SK-N-SH (cell line): ENCODE measurements at regions not wholly inside any gene's neighbourhood (a gene's known extent, or its start where the extent isn't known, plus 50 kb on each side); places are given as distances from the start of the nearest gene placed in this dataset.

Experiments used
- CTCF ChIA-PET: fragments of 300-600, 350-600 bp; formaldehyde crosslinking; extraction: SDS; loops from one replicate; lab custom pipeline; 2021; lab: Yijun Ruan, JAX
- POLR2A ChIA-PET: fragments of 350-600 bp; sonication (Branson Sonifier 250); formaldehyde crosslinking; extraction: SDS; loops from one replicate; lab custom pipeline; 2020; ENCODE audit warnings: antibody characterized with exemption, inconsistent platforms; lab: Yijun Ruan, JAX
- DNase-seq: peaks from one replicate; pipeline ENCODE4 v3.0.0; 2012
- H2AFZ ChIP-seq: fragments of 200-600 bp; sonication (generic); 2 replicates; pipeline ENCODE4 v1.8.1; 2016; ENCODE audit warnings: antibody characterized with exemption, mild to moderate bottlenecking, low read depth
- H3F3A ChIP-seq: fragments of 200-600 bp; sonication (generic); replicated peaks from 2 replicates; pipeline ENCODE3; 2016; ENCODE audit warnings: antibody characterized with exemption, mild to moderate bottlenecking; ENCODE audit not compliant: insufficient read depth
- H3K27ac ChIP-seq, 2 experiments: fragments of 200-500 bp in 1 of 2; fragments of 200-600 bp in 1 of 2; sonication (Bioruptor generic) in 1 of 2; sonication (generic), shearing (Covaris generic) in 1 of 2; 2 replicates each; pipeline versions ENCODE4 v1.5.1 to v1.6.1; 2014 to 2016; ENCODE audit warnings: low read depth in 2 of 2, inconsistent platforms in 1 of 2, low read length in 1 of 2, mild to moderate bottlenecking in 1 of 2, mixed read lengths in 1 of 2
- H3K27me3 ChIP-seq: fragments of 200-600 bp; sonication (generic), shearing (Covaris generic); 2 replicates; pipeline ENCODE4 v1.6.1; 2016; ENCODE audit warnings: mixed run types; ENCODE audit not compliant: insufficient read depth
- H3K36me3 ChIP-seq, 2 experiments: fragments of 200-500 bp in 1 of 2; fragments of 200-600 bp in 1 of 2; sonication (Bioruptor generic) in 1 of 2; sonication (generic) in 1 of 2; replicated peaks in 1 of 2; 2 replicates each; pipeline versions ENCODE3 to v1.5.1; 2014 to 2016; ENCODE audit warnings: low read length in 1 of 2, mild to moderate bottlenecking in 1 of 2; ENCODE audit not compliant: insufficient read depth in 2 of 2, control insufficient read depth in 1 of 2
- H3K4me1 ChIP-seq, 2 experiments: fragments of 200-500 bp in 1 of 2; fragments of 200-600 bp in 1 of 2; sonication (Bioruptor generic) in 1 of 2; sonication (generic), shearing (Covaris generic) in 1 of 2; 2 replicates each; pipeline versions ENCODE4 v1.5.1 to v1.6.1; 2014 to 2016; ENCODE audit warnings: low read depth in 1 of 2, low read length in 1 of 2, mixed run types in 1 of 2; ENCODE audit not compliant: insufficient read depth in 2 of 2, control insufficient read depth in 1 of 2
- H3K4me2 ChIP-seq: fragments of 200-600 bp; sonication (generic), shearing (Covaris generic); 2 replicates; pipeline ENCODE4 v1.6.1; 2017; ENCODE audit warnings: mixed run types
- H3K4me3 ChIP-seq, 2 experiments: fragments of 200-500 bp in 1 of 2; fragments of 200-600 bp in 1 of 2; sonication (Bioruptor generic) in 1 of 2; sonication (generic), shearing (Covaris generic) in 1 of 2; 2 replicates each; pipeline versions ENCODE4 v1.5.1 to v1.8.1; 2014 to 2016; ENCODE audit warnings: low read depth in 2 of 2, inconsistent platforms in 1 of 2, low read length in 1 of 2, mild to moderate bottlenecking in 1 of 2, mixed read lengths in 1 of 2, moderate library complexity in 1 of 2
- H3K79me2 ChIP-seq: fragments of 200-600 bp; sonication (generic); 2 replicates; pipeline ENCODE4 v1.8.1; 2017; ENCODE audit warnings: mild to moderate bottlenecking; ENCODE audit not compliant: insufficient read depth
- H3K9ac ChIP-seq: fragments of 200-600 bp; sonication (generic); 2 replicates; pipeline ENCODE4 v1.6.1; 2017; ENCODE audit warnings: mixed run types
- H3K9me2 ChIP-seq: fragments of 200-600 bp; sonication (generic); 2 replicates; pipeline ENCODE4 v1.6.1; 2017; ENCODE audit warnings: mixed run types
- H3K9me3 ChIP-seq: fragments of 200-600 bp; sonication (generic); 2 replicates; pipeline ENCODE4 v1.6.1; 2017; ENCODE audit warnings: mixed run types, mild to moderate bottlenecking, moderate library complexity
- H4K20me1 ChIP-seq: fragments of 200-600 bp; sonication (generic); 2 replicates; pipeline ENCODE4 v1.6.1; 2017; ENCODE audit warnings: mild to moderate bottlenecking, mixed run types; ENCODE audit not compliant: insufficient read depth
- CHD2 ChIP-seq: fragments of 150-350 bp; IDR thresholded peaks from 2 replicates; pipeline ENCODE4 v1.6.1; 2018; ENCODE audit warnings: low read length; ENCODE audit not compliant: partially characterized antibody
- FOXJ3 ChIP-seq: sonication (generic); formaldehyde crosslinking; IDR thresholded peaks from 2 replicates; pipeline ENCODE4 v1.5.1; 2020; ENCODE audit warnings: mild to moderate bottlenecking, missing genetic modification reagents
- GABPA ChIP-seq: IDR thresholded peaks from 2 replicates; pipeline ENCODE4 v1.4.0; 2012; ENCODE audit warnings: low read depth, mild to moderate bottlenecking
- GATA2 ChIP-seq: sonication (generic); formaldehyde crosslinking; IDR thresholded peaks from 2 replicates; pipeline ENCODE4 v1.5.0; 2020; ENCODE audit warnings: mild to moderate bottlenecking, missing genetic modification reagents
- JUND ChIP-seq: IDR thresholded peaks from 2 replicates; pipeline ENCODE4 v1.4.0; 2012
- MEF2A ChIP-seq: IDR thresholded peaks from 2 replicates; pipeline ENCODE4 v1.4.0; 2012; ENCODE audit warnings: low read depth, borderline replicate concordance
- MXI1 ChIP-seq: IDR thresholded peaks from 2 replicates; pipeline ENCODE4 v1.6.1; 2012; ENCODE audit warnings: mild to moderate bottlenecking, low read depth, low read length, improper control_type of control experiment
- NFIC ChIP-seq: IDR thresholded peaks from 2 replicates; pipeline ENCODE4 v1.4.0; 2012; ENCODE audit warnings: borderline replicate concordance
- PBX3 ChIP-seq: IDR thresholded peaks from 2 replicates; pipeline ENCODE4; 2012
- POLR2AphosphoS5 ChIP-seq: IDR thresholded peaks from 2 replicates; pipeline ENCODE4 v1.6.1; 2012; ENCODE audit warnings: low read depth, low read length
- RFX5 ChIP-seq: IDR thresholded peaks from 2 replicates; pipeline ENCODE4 v1.6.1; 2012; ENCODE audit warnings: mild to moderate bottlenecking, improper control_type of control experiment, low read length
- SIN3A ChIP-seq: IDR thresholded peaks from 2 replicates; pipeline ENCODE4 v1.6.1; 2012; ENCODE audit warnings: low read depth, mild to moderate bottlenecking, low read length, moderate library complexity, borderline replicate concordance
- SMC3 ChIP-seq: IDR thresholded peaks from 2 replicates; pipeline ENCODE4 v1.6.1; 2012; ENCODE audit warnings: low read depth, low read length, improper control_type of control experiment
- USF2 ChIP-seq: fragments of 150-350 bp; IDR thresholded peaks from 2 replicates; pipeline ENCODE4 v1.6.1; 2017; ENCODE audit warnings: antibody characterized with exemption, low read length, low read depth, borderline replicate concordance
- WGBS: methylation state at CpG from one replicate; pipeline ENCODE4 v1.1.6; 2017; ENCODE audit warnings: low lambda C conversion rate; 5-methylcytosine and 5-hydroxymethylcytosine counted together
- TF ChIP-seq, protein P1 (sequence below): fragments of 200-600 bp; sonication (generic); IDR thresholded peaks from 2 replicates; pipeline ENCODE4 v1.6.1; 2017; ENCODE audit warnings: antibody characterized with exemption, mild to moderate bottlenecking, moderate library complexity
- TF ChIP-seq, protein P2 (sequence below): IDR thresholded peaks from 2 replicates; pipeline ENCODE4 v1.4.0; 2012; ENCODE audit warnings: low read depth

DNA sequence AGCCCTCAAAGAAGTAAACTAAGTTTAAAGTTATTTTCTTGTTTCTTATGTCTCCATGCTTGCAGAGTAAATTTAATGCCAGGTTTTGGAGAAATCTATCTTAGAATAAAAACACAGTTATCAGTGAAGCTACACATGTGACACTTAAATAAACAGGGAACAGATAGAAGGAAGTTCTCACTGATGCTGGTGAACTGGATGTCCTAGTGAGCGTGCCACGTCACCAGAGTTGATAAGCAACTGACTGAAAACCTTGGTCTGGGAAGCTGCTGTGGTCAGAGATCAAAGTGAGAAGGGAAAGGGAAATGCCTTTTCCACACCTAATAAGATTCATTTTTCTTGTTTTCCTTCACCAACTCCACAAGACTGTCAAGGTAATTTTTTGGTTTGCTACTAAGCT, 74.8 kb upstream of the PCED1B start:
- Histone ChIP-seq H3K4me3 (no peak overlapping the region), H3K9me2 (no peaks in the 10 kb centered on the region), H2AFZ (no peak overlapping the region), H4K20me1 (no peaks in the 10 kb centered on the region), H3K27ac (no peak overlapping the region), H3F3A (no peaks in the 10 kb centered on the region), H3K4me1 (peaks cover 0 to 4% of the 10 kb centered on the region in 2 experiments; a peak in 2 of 4 replicates), H3K79me2 (no peaks in the 10 kb centered on the region), H3K36me3 (peaks cover 0 to 6% of the 10 kb centered on the region in 2 experiments), H3K4me2 (no peak overlapping the region), H3K9me3 (no peaks in the 10 kb centered on the region), H3K9ac (no peak overlapping the region), H3K27me3 (no peaks in the 10 kb centered on the region)
- 81% methylated on average over 2 of the region's 2 CpGs for WGBS
- POLR2A ChIA-PET: no interaction called here
- TF ChIP-seq SIN3A: no peak
- no peak for TF ChIP-seq MXI1
- no peak for TF ChIP-seq FOXJ3 (CRISPR knock-in tag)
- no peak for TF ChIP-seq JUND
- DNase-seq: no peak
- CTCF ChIA-PET: interaction anchor here (2.1 kb wide), 1 partner anchor 17 kb away, joined by 6 read pairs; no protein-coding TSS in a partner anchor

DNA sequence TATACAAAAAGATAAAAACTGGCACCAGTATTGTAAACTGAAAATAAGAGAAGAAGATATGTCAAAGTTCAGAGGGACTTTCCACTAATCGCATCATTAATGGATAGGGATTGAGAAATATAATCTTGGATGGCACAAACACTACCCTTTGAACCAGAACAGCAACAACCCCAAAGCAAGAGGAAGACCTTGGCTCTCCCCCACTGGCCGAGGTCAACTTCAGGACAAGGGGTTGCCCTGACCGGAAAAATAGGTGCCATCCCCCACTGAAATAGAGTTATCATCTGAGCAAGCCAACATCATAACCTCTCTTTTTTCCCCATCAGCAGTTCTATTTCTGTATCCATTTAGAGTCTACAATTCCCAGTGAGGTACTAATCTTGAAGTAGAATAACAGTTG, 72.4 kb upstream of the PCED1B start:
- CTCF ChIA-PET: interaction anchor here (1.7 kb wide), 1 partner anchor 14 kb away, joined by 5 read pairs; no protein-coding TSS in a partner anchor

DNA sequence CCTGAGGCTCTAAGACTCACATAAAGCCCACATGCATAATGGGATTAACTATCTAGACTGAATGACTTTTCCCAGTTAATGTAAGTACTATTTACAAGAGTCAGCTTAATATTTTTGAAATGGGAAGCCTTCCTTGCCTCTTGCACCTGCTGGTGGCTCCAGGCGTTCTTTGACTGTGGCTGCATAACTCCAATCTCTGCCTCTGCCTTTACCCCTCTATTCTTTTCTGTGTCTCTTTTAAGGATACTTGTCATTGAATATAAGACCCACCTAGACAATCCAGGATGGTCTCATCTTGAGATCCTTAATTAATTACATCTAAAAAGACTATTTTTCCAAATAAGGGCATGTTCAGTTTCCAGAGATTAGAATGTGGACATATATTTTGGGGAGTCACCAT, 66.9 kb upstream of the PCED1B start:
- Histone ChIP-seq H2AFZ (no peak overlapping the region), H3F3A (peaks cover 6% of the 10 kb centered on the region), H3K4me1 (0 out of 4 replicates have a peak, but pooled peaks cover 0 to 4% of the 10 kb centered on the region in 2 experiments), H3K9ac (no peak overlapping the region), H3K9me3 (no peaks in the 10 kb centered on the region), H3K4me2 (no peak overlapping the region), H3K36me3 (peaks cover 0 to 4% of the 10 kb centered on the region in 2 experiments), H3K4me3 (no peak overlapping the region), H4K20me1 (no peaks in the 10 kb centered on the region), H3K79me2 (no peaks in the 10 kb centered on the region), H3K27me3 (no peaks in the 10 kb centered on the region), H3K9me2 (no peaks in the 10 kb centered on the region), H3K27ac (no peak overlapping the region)
- 92% methylated on average over 1 of the region's 1 CpG for WGBS
- TF ChIP-seq, protein P1, sequence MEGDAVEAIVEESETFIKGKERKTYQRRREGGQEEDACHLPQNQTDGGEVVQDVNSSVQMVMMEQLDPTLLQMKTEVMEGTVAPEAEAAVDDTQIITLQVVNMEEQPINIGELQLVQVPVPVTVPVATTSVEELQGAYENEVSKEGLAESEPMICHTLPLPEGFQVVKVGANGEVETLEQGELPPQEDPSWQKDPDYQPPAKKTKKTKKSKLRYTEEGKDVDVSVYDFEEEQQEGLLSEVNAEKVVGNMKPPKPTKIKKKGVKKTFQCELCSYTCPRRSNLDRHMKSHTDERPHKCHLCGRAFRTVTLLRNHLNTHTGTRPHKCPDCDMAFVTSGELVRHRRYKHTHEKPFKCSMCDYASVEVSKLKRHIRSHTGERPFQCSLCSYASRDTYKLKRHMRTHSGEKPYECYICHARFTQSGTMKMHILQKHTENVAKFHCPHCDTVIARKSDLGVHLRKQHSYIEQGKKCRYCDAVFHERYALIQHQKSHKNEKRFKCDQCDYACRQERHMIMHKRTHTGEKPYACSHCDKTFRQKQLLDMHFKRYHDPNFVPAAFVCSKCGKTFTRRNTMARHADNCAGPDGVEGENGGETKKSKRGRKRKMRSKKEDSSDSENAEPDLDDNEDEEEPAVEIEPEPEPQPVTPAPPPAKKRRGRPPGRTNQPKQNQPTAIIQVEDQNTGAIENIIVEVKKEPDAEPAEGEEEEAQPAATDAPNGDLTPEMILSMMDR: no peak
- TF ChIP-seq, protein P2, sequence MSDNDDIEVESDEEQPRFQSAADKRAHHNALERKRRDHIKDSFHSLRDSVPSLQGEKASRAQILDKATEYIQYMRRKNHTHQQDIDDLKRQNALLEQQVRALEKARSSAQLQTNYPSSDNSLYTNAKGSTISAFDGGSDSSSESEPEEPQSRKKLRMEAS: no peak
- TF ChIP-seq MEF2A (no peak), RFX5 (no peak), SMC3 (no peak), POLR2AphosphoS5 (no peak), GATA2 (no peak), USF2 (no peak), CHD2 (no peak), PBX3 (no peak), NFIC (no peak), MXI1 (no peak), GABPA (no peak)
- ChIA-PET CTCF (no interaction called here), POLR2A (no interaction called here)
- no peak for DNase-seq

More for the DNA sequence above, 72.4 kb upstream of the PCED1B start:
- Histone ChIP-seq H3K9me3 (no peaks in the 10 kb centered on the region), H3K9me2 (no peaks in the 10 kb centered on the region), H3K27ac (no peak overlapping the region), H2AFZ (no peak overlapping the region), H3K4me2 (no peak overlapping the region), H3K79me2 (no peaks in the 10 kb centered on the region), H3K4me1 (no peaks in the 10 kb centered on the region), H3K36me3 (peaks cover 0 to 6% of the 10 kb centered on the region in 2 experiments), H3K9ac (no peak overlapping the region), H3K27me3 (no peaks in the 10 kb centered on the region), H4K20me1 (no peaks in the 10 kb centered on the region), H3K4me3 (no peak overlapping the region), H3F3A (no peaks in the 10 kb centered on the region)
- POLR2A ChIA-PET: no interaction called here
- no peak for DNase-seq
- TF ChIP-seq MXI1: no peak
- 63% methylated on average over 3 of the region's 3 CpGs for WGBS
